Activated CD8-positive, alpha-beta memory T cell treated with anti-CD3 and anti-CD28 coated beads, Interleukin-2, amount 50 U/mL, for 48 hours (primary cell): ENCODE measurements at regions not wholly inside any gene's neighbourhood (a gene's known extent, or its start where the extent isn't known, plus 50 kb on each side); places are given as distances from the start of the nearest gene placed in this dataset.
"Not testable (repeated sequence)": the region's sequence is repeated elsewhere in the genome, so short reads cannot be mapped to it uniquely, and the experiment has no call there.

Experiments
- DNase-seq: peaks from one replicate; pipeline ENCODE4 v3.0.0-alpha.2; 2020

DNA sequence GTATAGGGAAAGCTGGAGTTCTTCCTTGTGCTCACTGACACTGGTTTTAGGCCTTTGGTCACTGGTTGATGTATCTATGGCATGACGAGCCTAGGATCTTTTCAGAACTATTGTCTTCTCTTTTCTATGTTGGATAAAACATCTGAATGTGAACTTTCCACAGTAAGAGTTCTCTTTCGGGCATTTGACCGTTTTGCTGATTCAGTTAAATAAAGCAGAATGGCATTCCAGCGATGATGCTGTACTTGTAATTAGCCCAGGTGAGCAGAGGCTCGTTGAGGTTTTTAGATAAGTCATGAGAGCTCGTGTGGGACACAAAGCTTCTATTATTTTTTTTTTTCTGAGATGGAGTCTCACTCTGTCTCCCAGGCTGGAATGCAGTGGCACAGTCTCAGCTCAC, 160.2 kb upstream of the DPP6 start:
- no peak for DNase-seq

DNA sequence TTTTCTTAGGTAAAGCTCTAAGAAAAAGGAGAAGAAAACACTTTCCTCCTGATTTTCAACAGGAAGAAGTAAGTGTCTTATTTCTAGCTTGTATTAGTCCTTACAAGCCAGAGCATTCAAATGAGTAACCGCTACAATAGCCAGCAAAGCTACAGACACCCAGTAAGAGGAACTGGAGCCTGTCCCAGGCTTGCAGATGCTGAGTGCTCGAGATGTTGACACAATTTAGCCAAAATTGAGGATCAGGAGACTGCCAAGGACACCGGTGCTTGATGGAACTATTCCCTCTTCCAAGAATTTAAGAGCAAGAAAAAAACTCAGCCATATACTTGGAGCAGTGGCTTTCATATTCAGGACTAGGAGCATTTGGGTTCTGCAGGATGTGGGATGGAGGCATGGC, 149.3 kb upstream of the DPP6 start:
- DNase-seq, result no peak

DNA sequence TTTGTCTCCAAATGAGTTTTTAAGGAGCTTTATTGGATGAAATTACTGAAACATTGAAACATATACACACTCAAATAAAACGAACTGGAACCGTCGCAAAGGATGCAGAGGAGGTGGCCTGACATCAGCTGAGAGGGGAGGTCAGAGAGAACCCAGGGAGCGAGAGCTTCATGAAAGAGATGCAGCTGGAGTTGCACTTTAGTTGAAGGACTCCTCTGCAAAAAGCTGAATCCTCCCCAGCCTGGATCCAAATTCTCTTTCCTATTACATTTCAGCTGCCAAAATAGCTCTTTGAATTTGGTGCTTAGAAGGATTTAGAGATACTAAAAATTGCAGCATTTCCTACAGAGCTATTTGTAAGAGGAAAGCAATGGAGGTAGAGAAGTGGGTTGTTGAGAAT, 140.0 kb upstream of the DPP6 start:
- no peak for DNase-seq

DNA sequence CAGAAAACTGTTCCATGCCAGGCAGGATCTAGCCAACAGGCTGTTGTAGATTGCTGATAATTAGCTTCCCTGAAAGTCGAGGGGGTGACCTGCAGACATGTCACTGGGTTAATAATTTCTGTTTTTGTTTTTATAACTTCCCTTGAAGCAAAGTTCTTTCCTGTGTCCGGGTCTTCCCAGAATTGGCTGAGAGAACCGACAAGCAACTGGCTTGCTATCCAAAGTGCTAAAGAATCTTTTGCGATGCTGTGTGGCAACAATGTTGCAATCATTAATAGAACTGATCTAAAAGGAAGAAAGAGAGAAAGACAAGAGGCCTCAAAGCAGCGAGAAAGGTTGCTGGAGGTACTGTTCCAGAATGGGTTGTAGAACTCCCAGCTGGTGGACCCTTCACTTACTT, 132.1 kb upstream of the DPP6 start:
- no peak for DNase-seq

DNA sequence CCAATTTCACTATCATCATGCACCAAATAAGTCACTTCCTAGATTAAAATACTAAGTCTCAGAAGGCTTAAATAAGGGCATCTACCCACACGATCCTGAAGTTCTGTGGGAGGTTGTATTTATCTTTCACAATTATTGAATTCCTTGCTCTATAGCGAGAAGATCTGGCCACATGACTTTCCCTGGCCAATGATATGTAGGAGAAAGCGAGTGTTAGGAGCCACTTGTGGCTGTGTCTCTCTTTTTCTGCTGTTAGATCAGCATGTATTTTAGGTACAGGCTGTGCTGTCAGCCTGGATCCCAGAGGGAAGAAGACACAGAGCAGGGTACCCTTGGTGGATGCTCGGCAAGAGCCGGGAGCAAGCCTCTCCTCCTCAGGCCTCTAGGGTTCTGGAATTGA, 131.3 kb upstream of the DPP6 start:
- DNase-seq, result no peak

DNA sequence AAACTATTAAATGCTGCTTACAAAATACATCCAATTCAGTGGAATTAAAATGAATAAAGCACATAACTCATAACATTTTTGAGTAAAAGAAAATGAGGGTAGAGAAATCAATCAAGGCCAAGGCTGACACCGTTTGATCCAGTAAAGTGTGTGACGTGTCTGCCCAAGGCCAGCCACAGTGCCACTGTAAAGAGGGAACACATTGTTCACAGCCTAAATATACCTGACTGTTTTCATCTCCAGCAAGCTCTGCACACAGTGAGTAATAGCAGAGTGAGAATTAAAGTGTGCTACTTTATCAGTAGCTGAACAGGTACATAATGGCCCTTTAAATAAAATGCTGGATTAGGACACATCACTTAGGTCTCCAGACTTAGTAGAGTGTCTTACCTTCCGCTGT, 130.8 kb upstream of the DPP6 start:
- no peak for DNase-seq

DNA sequence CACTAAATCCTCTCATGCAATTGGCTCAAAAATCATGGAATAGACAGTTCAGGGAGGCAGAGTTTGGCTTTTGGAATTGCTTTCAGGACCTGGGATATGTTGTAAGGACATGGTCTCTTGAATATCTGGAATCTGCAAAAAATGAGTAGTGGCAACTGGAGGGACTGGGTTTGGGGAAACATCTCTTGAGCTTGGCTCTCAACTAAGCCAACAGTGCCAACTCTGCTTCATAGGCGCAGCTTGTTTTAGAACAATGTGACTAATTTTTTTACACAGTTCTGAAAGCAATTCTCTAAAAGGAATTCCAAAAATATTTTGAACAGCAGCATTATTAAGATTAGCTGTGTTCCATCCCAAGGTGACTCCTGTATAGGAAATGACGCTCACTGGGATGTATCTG, 121.5 kb upstream of the DPP6 start:
- DNase-seq, result no peak

DNA sequence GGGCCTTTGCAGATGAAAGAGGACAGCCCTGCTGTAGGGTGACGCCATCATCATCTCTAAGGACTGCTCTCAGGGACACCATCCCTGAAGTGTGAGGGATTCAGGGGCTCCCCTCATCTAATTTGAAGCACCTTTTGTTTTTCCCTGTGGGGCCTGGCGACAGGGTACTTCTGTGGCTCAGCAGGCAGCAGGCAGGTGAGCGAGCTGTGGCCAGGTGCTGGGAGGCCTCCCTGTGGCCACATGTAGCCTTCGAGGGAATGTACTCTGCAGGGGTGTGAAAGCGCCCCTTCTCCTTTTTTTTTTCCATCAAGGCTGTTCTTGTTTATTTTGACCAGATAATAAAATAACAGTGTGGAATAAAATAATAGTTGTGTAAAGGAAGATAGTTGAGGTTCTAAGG, 118.2 kb upstream of the DPP6 start:
- no peak for DNase-seq

DNA sequence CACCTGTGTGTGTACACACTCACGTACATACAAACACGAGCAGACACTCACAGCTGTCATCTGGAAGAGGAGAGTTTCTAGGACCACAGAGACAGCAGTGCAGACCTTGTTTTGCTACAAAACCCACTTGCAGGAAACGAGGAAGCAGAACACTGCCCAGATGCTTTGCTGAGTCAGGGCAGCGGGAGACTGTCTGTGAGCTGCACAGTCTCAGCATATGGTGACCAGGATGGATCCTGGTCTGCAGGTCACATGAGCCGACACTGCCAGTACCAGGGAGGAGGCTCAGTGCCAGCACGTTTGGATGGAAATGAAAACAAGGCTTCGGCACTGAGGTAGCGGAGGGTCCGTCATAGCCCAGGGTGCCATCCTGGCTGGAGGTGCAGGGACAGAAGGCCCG, 117.6 kb upstream of the DPP6 start:
- DNase-seq, result no peak

DNA sequence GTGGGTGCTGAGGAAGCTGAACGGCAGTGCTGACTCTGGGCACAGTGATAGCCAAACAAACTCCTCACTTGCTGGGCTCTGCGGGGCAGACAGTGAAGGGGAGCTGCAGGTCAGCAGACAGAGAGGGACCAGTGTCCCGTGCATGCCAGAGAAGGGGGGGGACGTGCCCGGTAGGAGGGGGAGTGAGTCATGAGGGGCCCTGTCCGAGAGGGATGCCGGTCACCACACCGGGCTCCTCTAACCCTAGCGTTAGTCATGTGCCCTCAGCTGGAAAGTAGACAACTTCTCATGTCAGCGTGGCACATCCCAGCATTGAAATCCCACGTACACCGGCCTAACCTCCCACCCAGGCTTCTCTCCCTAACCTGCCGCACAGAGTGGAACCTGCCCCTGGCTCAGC, 117.1 kb upstream of the DPP6 start:
- no peak for DNase-seq

DNA sequence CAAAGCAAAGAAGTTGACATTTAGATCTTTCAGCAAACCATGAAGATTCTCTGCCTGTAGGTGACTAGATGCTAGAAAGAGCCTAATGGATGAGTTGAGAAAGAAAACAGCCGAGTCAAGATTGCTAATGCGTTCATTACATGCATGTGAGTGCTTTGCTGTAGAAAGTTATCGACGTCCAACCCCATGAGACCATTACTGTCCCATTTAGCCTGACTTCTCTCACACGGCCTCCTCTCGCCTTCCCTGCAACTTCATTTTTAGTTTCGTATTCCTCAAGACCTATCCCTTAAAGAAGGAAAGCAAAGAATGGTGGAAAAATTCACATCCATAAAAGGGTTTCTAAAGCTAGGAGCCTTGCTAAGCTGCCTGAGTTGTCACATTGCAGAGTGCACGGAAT, 113.7 kb upstream of the DPP6 start:
- DNase-seq, result no peak

DNA sequence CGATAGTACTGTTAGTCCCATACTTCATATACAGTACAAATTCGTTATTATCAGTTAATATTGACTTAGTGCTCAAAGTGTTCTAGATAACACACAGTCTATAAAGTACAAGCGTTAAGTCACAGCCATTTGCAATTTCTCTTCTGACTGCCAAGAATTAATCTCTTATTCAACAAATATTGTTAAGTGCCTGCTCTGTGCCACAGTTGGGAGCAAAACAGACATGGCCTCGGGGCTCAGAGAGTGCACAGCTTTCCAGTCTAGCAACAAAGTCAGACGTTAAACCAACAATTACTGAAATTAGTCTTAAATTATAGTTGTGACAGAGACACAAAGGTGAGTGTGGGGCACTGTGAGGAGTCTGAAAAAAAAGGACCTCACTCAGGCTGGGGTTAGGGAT, 113.0 kb upstream of the DPP6 start:
- DNase-seq, result no peak

DNA sequence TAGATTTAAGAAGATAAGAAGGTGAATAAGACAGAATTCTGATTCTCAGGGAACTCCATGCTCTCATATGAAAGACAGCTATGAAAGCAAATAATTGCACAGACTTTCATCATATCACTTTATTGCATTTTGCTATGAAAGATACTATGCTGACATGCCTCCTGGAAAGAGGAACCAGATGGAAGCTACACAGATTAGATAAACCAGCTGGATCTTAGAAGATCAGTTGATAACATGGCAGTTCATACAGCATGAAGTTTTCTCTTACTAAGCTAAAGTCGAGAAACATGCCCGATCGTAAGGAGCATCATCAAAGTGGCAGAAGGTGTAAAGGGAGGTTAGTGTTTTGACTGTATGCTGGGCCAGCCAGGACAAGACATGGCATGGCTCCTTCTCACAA, 112.5 kb upstream of the DPP6 start:
- no peak for DNase-seq

DNA sequence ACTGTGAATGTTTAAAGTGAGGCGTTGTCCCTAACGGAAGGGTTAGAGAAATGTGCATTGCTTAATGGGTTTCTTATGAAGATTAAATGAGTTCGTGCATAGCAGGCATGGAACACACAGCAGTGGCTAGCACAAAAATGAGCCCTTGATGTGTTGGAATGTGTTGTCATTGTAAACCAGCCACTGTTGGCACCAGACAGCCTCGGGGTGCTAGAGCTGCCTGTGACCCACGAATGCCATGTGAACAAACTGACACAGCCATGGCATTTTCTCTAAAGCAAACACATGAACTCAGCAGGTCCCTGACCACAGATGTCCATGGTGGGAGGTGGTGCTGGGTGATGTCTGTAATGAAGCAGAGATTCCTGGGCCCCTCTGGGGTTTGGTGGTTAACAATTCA, 111.1 kb upstream of the DPP6 start:
- DNase-seq, result no peak

DNA sequence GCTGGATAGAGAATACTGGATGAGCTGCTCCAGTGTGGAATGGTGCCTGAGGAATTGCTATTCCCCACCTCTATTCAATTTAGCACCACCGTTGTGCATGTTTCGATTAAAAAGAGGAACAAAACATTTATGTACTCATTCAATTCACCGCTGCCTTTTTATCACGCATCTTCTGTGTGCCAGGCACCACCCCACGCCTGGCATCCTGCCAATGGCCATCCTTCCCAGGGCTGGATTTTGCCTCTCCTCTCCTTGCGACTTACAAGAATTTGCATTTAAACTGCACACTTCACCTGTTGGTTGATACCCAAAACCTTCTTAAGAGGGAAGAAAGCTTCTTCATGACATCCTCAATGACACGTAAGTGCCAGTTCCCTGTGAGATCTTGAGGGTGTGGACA, 110.2 kb upstream of the DPP6 start:
- no peak for DNase-seq

DNA sequence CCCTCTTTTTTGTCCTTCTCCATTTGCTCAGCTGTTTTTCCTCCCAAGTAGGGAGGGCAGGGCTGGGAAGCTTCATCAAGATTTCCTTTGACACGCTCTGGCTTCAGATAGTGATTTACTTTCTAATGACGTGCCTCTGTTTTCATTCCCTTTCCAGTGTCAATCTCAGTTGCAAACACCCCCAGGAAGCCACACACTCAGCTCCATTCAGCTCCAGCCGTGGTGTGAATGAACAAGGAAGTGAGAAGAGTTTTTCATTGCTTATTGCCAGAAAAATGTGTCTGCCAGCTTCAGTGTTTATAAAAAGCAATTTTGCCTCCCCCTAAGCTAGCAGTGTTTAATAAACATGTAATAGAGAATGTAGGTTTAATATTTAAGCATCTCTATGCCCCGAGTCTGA, 108.7 kb upstream of the DPP6 start:
- DNase-seq, result no peak

DNA sequence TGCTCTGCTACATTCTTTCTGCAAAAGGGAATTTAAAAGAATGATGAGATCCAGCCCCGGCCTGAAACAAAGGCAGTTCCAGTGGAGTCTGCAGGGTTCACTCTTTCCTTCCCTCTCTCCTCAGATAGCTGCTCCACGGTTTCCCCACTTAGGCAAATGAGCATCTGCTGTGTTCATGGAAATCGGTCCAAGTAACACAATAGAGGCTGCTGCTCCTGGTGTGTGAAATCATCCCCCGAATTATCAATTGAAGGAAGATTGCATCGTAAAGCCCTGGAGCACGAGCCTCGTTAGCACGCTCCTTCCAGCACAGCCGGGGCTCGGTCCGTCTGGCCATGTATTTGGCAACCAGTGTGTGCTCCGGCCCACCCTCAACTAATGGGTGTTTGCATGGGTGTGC, 108.3 kb upstream of the DPP6 start:
- no peak for DNase-seq

DNA sequence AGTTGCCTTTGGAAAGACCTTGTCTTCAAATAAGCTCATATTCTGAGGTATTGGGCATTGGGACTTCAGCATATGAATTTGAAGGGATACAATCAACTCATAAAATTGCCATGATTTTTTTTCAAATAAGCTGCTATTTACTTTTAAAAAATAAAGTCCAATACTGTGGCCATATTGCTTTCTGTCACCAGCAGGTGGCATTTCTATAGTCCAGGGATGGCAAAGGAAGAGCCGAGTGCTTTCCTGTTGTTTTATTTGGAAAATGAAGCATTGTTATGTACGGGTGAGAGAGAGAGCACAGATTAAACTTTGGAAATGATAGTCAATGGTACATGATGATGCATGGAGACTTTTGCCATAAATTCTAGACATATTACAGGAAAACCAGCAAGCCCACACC, 104.1 kb upstream of the DPP6 start:
- DNase-seq, result no peak

DNA sequence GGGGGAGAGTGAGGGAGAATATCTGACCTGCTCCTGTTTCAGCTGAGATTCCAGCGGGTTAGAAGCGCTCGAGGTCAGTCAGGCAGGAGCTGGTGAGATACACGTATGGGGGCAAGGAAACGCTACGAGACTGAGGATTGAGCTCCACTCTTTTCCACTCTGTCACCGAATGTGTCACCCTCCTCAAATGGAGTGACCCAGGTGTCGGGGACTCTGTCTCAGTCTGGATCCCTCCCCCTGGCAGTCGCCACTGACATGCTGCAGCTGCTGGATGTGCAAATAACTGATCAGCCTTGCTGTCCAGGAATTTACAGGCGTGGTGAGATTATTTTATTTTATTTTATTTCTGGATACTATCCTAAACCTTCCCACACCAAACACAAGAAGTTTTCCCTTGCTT, 100.9 kb upstream of the DPP6 start:
- no peak for DNase-seq

DNA sequence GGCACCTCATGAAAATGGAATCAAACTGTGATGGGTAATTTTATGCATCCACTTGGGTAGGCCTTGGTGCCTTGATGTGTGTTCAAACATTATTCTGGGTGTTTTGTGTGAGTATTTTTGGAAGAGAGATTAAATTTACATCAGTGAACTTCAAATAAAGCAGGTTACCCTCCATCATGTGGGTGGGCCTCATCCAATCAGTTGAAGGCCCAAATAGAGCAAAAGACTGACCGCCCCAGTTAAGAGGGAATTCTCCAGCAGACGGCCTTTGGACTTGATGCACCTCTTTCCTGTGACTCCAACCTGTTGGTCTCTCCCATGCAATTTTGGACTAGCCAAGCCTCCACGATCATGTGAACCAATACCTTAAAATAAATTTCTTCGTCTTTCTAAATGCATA, 97.7 kb upstream of the DPP6 start:
- DNase-seq, result no peak

DNA sequence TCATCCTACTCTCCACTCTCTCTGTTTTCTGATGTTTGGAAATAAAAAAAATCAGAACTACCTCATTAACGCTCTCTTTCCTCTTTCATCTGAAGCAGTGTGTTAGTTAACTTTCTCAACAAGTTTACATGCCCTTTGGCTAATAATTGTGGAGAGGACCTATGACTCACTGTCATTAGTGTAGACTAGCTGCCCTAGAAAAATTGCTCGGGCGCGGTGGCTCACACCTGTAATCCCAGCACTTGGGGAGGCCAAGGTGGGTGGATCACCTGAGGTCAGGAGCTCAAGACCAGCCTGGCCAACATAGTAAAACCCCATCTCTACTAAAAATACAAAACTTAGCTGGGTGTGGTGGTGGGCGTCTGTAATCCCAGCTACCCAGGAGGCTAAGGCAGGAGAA, 94.5 kb upstream of the DPP6 start:
- not testable (repeated sequence) for DNase-seq

DNA sequence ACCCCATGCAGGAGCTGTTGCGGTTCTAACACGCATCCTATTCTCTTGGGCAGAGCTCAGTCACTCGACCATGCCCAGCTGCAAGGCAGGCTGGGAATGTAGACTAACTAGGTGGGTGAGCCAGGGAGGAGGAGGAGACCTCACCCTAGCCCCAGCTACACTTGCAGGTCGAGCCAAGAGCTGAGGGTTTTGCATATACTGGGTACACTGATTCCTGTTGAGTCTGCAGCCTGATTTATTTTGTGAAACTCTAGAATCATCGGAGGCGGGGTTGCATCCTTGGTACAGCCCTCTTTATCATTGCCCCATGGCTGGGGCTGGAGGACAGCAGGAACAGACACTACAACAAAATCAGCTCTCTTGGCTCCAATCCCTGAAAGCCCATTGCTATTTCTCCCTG, 93.8 kb upstream of the DPP6 start:
- not testable (repeated sequence) for DNase-seq

DNA sequence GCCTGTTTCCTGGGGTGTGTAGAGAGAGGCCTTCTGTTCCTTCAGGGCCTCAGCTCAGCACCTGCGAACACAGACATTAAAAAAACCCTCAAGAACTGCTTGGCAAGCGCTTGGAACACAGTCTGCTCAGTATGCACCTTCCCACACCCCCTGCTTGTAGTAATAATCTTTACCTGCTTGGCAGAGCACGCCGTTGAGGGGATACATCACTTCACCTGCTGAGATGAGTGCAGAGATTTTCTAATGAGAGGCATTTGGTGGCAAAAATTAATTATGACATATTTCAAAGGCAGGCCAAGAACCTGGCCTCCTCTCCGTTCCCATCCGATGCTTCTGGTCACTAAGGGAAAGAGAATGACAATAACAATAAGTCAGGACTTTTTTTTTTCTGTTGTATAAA, 93.4 kb upstream of the DPP6 start:
- DNase-seq, result not testable (repeated sequence)

DNA sequence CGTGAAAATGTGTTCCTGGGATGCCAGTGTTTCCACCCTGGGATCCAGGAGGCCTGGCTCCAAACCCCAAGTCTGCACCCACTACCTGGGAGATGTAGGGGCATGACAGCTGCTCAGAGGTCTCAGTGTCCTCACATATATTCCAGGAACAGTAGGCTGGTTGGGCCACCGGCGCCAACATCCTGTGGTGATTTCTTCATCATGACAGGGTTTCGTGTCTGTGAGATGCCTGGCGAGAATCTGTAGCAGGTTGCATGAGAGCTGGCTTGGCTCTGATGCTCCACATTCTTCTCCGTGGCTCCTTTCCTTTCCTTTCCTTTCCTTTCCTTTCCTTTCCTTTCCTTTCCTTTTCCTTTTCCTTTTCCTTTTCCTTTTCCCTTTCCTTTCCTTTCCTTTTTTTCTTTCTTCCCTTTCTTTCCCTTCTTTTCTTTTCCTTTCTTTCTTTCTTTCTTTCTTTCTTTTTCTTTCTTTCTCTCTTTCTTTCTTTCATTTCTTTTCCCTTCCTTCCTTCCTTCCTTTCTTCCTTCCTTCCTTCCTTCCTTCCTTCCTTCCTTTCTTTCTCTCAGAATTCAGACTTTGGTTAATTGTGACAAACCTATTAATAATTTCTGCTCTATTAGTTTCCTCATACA, 87.6 kb upstream of the DPP6 start:
- not testable (repeated sequence) for DNase-seq

DNA sequence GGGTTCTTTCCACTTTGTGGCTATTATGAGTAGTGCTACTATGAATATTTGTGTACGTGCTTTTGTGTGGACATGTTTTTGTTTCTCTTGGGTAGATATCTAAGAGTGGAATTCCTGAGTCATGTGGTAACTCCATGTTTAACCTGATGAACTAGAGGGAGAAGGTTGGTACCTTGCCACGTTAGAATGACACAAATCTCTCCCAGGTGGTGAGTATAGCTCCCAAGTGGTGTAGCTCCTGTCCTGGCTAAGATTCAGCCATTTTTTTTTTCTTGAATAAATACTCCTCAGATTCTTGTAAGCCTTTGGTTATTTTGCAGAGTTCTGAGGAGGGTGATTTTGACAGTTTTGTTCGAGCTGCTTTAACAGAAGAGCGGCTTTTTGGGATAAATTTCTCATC, 83.2 kb upstream of the DPP6 start:
- DNase-seq, result not testable (repeated sequence)

DNA sequence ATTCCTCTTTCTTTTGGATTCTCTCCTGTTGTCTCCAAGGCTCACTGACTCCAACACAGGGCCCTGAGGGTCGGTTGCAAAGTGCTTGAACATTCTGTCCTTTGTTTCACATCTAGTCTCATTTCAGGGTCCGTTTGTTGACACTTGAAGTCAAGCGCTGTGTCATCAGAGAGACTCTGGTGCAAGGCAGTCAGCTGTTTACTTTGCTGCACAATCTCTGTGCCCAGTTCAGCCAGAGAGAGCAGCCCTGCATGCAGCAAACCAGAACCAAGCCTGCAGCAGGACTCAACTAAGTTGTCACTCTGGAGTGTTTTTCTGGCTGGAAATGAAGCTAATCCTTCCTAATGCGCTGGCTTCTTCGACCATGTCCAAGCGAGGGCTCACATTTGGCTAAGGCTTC, 77.6 kb upstream of the DPP6 start:
- not testable (repeated sequence) for DNase-seq
